Right lobe of liver (tissue), 6 donors: ENCODE measurements at regions not wholly inside any gene's neighbourhood (a gene's known extent, or its start where the extent isn't known, plus 50 kb on each side); places are given as distances from the start of the nearest gene placed in this dataset.

ENCODE experiments used
- ATAC-seq, 4 donors: fragments of 200-7000 bp; cut with Tn5 transposase; one replicate each; pipeline ENCODE4 v1.9.1; 2020; ENCODE audit warnings: mild to moderate bottlenecking in 4 of 4, moderate library complexity in 4 of 4
- DNase-seq, 3 donors: peaks; one replicate each; pipeline ENCODE4 v3.0.0-alpha.2; 2020
- H3K27ac ChIP-seq, 3 donors: fragments of 200-600 bp; one replicate each; pipeline ENCODE4 v1.8.0; 2022
- H3K27me3 ChIP-seq, 2 donors: fragments of 200-600 bp; one replicate each; pipeline ENCODE4 v1.8.0; 2022
- H3K36me3 ChIP-seq, 4 donors: fragments of 200-600 bp; sonication (generic) in 1 of 4; one replicate each; pipeline versions ENCODE4 v1.5.1 to v1.8.0; 2017 to 2022; ENCODE audit warnings: control low read depth in 1 of 4
- H3K4me1 ChIP-seq, 4 donors: fragments of 200-600 bp; sonication (generic) in 1 of 4; one replicate each; pipeline versions ENCODE4 v1.5.1 to v1.8.0; 2017 to 2022; ENCODE audit warnings: control low read depth in 1 of 4
- H3K4me3 ChIP-seq, 3 donors: fragments of 200-600 bp; one replicate each; pipeline ENCODE4 v1.8.0; 2022
- H3K9me3 ChIP-seq, 4 donors: fragments of 200-600 bp; sonication (generic) in 1 of 4; one replicate each; pipeline versions ENCODE4 v1.5.1 to v1.8.0; 2017 to 2022; ENCODE audit warnings: control low read depth in 1 of 4
- CTCF ChIP-seq, 4 donors: fragments of 200-600 bp in 3 of 4; fragments of 450-650 bp in 1 of 4; IDR thresholded peaks; one replicate each; pipeline versions ENCODE4 v1.5.1 to v1.8.0; 2016 to 2022; ENCODE audit warnings: antibody characterized with exemption in 4 of 4, mild to moderate bottlenecking in 2 of 4
- POLR2A ChIP-seq: fragments of 450-650 bp; IDR thresholded peaks from one replicate; pipeline ENCODE4 v1.6.1; 2017; ENCODE audit warnings: antibody characterized with exemption, mild to moderate bottlenecking
- WGBS: methylation state at CpG from one replicate; pipeline ENCODE4 v1.1.6; 2018; ENCODE audit warnings: low coverage, low lambda C conversion rate; ENCODE audit not compliant: insufficient coverage; ENCODE audit errors: missing lambda C conversion rate; 5-methylcytosine and 5-hydroxymethylcytosine counted together
- intact Hi-C, 2 donors: fragments of 100-400 bp; cut with DNase I; formaldehyde crosslinking; loops; one replicate each; pipeline versions ENCODE4 v1.11.2 to v1.14.1; 2022
- donor health status: DM: no; HTN: yes; CAD: no.
- donor health status: DM: no; HTN: no; CAD: no.
- donor health status: DM: no; HTN: no; CAD: no.
- donor health status: DM: no; HTN: yes; CAD: no.
- donor health status: DM: no; HTN: yes; CAD: no.

GRCh38 chr2:49780949-49781348, 626.6 kb upstream of the FSHR start:
- TF ChIP-seq POLR2A (no peak), CTCF (IDR thresholded peaks at IDR 0.05) (no peak)
- no peaks in the 10 kb centered on the region for H3K36me3 ChIP-seq

GRCh38 chr2:49772299-49772970, 618.1 kb upstream of the FSHR start:
- ATAC-seq = peak in 2 of 4 donors; percentile 14 to 36
- Histone ChIP-seq H3K4me1 (no peaks in the 10 kb centered on the region), H3K36me3 (no peaks in the 10 kb centered on the region), H3K4me3 (no peak overlapping the region), H3K27me3 (no peaks in the 10 kb centered on the region), H3K27ac (no peak overlapping the region), H3K9me3 (no peaks in the 10 kb centered on the region)
- intact Hi-C loops = no loop called here
- no peak for TF ChIP-seq CTCF (IDR thresholded peaks at IDR 0.05)
- TF ChIP-seq POLR2A = no peak
- peak in 1 of 3 donors; percentile 38 for DNase-seq
- WGBS = 60% methylated on average over 1 of the region's 10 CpGs

More at GRCh38 chr2:49780949-49781348, 626.6 kb upstream of the FSHR start:
- no peak overlapping the region for H3K4me3 ChIP-seq
- ATAC-seq (no peak), DNase-seq (no peak)
- no peaks in the 10 kb centered on the region for H3K27me3 ChIP-seq
- intact Hi-C loops = no loop called here
- no peak overlapping the region for H3K27ac ChIP-seq
- 53% methylated on average over 2 of the region's 2 CpGs for WGBS
- H3K4me1 ChIP-seq = no peaks in the 10 kb centered on the region
- no peaks in the 10 kb centered on the region for H3K9me3 ChIP-seq

- peak; percentile 47 to 72 (median 56) for ATAC-seq
- DNase-seq = peak in 2 of 3 donors; percentile 34 to 43
- no peaks in the 10 kb centered on the region for H3K9me3 ChIP-seq
- TF ChIP-seq POLR2A (no peak), CTCF (IDR thresholded peaks at IDR 0.05) (peak; percentile 15 to 31 (median 20))
- no peaks in the 10 kb centered on the region for H3K4me1 ChIP-seq
- WGBS = 14% methylated on average over 1 of the region's 4 CpGs
- H3K27me3 ChIP-seq = no peaks in the 10 kb centered on the region
- no peaks in the 10 kb centered on the region for H3K36me3 ChIP-seq
- H3K27ac ChIP-seq = no peak overlapping the region
- H3K4me3 ChIP-seq = no peak overlapping the region
- intact Hi-C loops = no loop called here
These were observed 616.6 kb upstream of the FSHR start for GRCh38 chr2:49770919-49771318.

- Histone ChIP-seq H3K27me3 (no peaks in the 10 kb centered on the region), H3K27ac (no peak overlapping the region), H3K36me3 (no peaks in the 10 kb centered on the region), H3K9me3 (no peaks in the 10 kb centered on the region), H3K4me3 (no peak overlapping the region), H3K4me1 (no peaks in the 10 kb centered on the region)
- DNase-seq (no peak), ATAC-seq (no peak)
- intact Hi-C loops = no loop called here
- TF ChIP-seq POLR2A (no peak), CTCF (IDR thresholded peaks at IDR 0.05) (no peak)
- WGBS = 38% methylated on average over 3 of the region's 3 CpGs
These were observed 613.0 kb upstream of the FSHR start for GRCh38 chr2:49767316-49767715.
